Germinal center (tissue), 1 donor: ENCODE measurements at regions not wholly inside any gene's neighbourhood (a gene's known extent, or its start where the extent isn't known, plus 50 kb on each side); places are given as distances from the start of the nearest gene placed in this dataset.

ENCODE experiments used
- DNase-seq: peaks from one replicate; pipeline ENCODE4 v3.0.0; 2012; ENCODE audit warnings: mixed read lengths, low spot score

DNA sequence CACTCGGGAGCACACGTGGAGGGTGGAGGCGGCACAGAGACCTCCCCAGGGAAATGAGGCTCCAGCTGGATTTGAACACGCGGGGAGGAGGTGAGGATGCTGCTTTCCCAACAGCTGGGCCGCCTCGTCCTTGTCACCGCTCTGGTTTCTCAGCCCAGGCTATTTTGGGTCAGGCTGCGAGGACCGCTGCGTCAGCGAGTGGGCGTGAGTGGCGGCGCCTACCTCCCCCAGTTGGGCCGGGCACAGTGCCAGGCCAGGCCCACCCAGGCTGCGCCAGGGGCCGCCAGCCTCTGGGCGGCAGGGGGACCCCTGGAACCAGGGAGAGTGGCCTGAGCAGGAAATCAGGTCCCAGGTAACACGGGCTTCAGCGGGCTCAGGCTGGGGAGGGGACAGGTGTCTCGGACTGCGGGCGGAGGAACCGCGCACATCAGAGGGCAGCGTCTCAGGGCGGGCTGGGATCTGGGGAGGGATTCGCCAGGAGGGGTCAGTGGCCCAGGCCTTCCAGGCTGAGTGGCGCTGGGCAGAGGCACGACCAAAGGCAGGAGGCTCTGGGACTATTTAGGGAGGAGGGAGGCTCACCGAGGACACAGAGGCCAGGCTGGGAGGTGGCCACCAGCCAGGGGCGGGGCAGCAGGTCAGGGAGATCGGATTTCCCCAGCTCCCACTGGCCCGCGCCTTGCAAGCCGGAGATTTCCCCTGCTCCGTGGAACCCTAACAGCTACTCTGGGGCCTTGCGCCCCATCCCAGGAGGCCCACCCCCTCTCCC, 125.2 kb upstream of the RET start:
- DNase-seq: no peak

DNA sequence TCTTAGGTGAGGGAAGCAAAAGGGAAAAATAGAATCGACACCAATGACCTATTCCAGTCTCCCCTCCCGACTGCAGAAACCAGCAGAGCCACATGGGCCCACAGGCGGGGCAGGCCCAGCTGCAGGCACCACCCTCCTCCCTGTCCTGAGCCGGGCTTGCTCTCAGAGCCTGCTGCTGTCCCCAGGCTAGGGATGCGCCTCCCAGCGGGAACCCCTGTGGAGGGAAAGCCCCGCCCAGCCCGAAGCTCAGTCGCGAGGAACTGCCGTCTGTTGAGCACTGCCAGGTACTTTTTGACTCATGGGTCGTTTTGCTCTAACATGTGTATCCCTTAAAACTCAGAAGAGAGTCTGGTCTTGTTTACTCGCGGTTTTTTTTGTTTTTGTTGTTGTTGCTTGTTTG, 124.5 kb upstream of the RET start:
- DNase-seq: no peak

DNA sequence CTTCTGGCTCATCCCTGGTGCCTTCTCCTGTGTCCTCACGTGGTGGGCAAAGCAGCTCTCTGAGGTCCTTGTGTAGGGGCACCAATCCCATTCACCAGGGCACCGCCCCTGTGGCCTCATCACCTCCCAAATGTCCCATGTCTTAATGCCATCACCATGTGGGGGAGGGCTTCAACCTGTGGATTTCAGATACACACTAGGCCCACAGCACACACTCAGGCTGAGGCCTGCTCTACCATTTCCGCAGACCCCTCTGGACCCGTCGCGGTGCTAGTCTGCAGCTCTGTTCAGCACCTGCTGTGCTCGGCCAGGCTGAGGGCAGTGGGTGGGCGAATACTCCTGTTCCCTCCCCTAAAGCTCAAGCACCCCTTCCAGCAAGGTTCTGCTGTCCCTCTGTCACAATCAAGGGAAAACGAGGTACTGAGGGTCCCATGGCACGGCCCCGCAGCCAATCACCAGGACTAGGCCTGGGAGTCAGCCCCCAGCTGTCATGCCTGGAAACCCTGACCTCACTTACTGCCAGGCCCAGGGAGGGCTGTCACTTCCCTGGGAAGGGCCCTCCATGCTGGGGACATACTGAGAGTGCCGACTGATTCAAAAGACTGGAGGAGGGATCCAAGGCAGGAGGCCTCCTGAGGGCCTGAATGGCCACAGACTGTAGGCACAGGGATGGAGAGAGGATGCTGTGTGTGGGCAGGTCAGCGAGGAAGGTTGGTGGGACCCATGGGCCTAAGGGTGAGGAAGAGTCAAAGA, 123.8 kb upstream of the RET start:
- DNase-seq: no peak

DNA sequence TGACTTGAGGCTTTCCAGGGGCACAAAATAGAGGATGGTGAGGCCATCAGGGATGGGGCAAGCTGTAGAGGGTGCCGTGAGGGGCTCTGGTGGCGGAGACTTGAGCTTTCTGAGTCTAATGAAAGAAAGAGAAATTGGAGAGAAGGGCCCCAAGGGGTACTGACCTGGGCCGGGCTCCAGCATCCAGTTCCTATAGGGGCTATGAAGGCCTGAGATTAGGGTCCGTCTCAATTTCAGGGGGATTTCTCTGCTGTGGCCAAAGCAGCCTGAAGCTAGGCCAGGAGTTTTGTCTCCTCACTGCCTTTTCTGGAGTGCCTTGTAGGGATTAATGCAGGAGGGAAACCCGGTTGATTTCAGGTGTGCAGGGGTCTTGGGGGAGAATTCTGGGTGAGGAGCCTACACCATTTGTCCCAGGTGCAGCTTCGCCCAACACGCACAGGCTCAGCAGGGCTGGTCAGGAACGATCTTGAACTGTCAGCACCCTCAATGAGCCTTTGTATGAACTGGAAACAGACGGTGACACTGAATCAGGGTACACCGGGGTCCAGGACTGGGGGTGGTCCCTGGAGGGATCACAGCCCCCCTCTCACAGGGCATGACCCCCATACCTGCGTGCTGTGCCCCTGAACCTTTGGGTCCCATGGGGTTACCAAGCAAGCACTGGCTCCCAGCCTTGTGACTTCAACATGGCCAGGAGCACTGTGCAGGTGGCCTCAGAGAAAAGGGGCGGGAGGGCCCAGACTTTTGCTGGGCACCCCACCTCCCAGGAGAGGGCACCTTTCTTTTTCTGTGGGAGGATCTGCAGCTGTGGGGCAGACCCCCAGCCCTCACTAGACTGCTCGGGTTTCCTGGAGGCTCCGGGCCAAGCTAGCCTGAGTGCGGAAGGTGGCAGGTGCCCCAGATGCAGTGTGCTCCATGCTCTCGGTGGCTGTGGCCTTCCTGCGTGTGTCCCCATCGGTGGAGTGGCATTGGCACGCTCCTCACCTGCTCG, 122.9 kb upstream of the RET start:
- no peak for DNase-seq

DNA sequence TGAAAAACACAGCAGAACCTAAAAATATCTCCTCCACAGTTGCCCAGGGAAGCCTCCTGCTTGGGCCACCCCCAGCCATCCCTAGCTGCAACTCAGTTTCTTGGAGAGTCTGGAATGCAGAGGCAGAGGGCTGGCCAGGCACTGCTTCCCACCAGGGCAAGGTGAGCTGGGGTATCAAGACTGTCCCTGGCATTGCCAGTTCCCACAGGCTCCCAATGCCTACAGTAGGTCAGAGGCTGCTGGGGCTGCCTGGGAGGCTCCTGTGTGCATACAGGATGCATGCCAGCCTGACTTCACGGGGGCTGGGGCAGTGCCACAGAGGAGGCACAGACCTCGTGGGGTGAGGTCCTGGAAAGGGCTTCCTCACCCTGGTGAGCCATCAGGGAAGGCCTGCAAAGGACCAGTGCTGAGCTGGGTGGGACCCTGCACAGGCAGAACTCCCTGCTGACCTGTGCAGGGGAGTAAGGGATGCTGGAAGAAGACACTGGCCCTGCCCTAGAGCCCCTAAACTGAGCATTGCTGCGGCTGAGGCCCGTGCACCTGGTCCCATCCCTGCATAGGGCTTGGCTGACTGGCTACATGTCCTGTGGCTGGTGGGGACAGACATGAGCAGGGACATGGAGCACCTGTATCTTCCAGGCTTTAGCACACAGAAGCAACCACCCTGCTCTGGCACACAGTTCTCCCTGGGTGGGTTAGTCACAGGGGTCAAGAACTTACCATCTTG, 121.9 kb upstream of the RET start:
- DNase-seq: no peak

DNA sequence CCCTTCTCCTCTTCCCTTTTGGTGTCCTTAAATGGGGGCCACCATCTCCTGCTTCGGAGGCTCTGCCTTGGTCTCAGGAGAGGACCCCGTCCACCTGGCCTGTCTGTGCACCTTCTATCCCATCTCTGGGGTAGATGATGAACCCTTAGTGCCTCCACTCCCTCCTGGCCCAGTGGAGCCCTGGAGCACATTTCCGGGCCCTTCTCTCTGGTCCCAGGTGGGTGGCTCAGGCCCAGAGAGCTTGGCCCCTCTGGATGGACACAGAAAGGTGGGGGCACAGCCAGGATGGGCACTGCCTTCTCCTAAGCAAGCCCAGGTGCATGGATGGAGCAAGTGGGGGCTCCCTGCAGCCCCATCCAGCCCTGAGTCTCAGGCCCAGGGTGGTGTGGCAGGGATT, 121.4 kb upstream of the RET start:
- DNase-seq: no peak

DNA sequence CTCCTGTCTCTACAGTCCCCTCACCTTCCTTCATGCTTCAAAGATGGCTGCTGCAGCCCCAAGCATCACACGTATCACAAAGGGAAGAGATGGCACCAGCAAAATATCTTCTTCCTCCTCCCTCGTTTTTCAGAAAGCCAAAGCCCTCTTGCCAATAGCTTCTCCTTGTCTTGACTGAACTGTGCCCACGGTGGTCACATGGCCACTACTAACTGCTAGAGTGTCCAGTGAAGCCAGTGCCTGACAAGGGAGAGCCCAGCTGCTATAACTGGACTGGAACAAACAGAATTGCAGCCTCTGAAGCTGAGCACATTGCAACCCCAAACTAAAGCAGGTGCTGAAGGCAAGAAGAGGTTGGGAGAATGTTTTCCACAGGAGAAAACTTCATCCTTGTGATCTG, 120.8 kb upstream of the RET start:
- no peak for DNase-seq

DNA sequence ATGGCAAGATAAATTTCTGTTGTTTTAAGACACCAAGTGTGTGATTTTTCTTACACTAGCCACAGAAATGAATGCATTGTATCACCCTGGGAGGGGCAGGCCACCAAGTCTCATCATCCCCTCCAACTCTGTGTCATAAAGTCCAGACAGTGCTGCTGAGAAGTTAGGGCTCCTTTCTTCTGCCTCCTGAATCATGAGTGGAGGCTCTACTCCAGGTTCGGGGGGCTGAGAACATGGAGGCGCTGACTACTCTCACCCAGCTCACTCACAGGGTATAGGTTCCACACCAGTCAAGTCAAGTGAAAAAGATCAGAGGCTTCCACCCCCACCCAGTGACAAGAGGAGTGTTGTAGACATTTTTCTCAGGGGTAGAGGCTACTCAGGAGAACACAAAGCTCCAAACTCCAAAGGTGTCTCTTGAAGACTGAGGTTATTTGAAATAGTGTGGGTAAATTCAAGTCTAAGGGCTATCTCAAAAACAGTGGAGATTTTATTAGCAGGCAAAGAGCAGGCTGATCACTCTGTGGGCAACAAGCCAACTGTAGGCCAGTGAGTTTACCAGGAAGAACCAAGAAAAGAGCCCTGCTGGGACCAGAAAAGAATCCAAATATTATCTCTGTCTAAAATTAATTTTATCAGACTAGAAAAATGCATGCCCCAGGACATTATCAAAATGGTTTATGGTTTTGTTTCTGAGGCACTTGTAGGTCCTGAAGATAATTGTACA, 118.6 kb upstream of the RET start:
- no peak for DNase-seq

DNA sequence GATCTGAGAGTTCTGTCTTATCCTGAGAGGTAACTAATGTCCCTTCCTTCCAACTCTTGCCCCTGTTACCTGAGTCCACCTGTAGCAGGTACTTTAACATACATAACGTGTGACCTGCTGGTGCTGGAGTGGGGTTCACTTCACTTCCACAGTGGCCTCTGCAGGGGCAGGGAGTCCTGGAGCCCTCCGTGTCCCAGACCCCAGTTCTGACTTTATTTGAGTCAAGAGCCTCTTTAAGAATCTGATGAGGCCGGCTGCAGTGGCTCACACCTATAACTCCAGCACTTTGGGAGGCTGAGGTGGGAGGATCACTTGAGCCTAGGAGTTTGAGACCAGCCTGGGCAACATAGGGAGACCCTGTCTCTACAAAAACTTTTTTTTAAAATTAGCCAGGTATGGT, 117.0 kb upstream of the RET start:
- DNase-seq: no peak

DNA sequence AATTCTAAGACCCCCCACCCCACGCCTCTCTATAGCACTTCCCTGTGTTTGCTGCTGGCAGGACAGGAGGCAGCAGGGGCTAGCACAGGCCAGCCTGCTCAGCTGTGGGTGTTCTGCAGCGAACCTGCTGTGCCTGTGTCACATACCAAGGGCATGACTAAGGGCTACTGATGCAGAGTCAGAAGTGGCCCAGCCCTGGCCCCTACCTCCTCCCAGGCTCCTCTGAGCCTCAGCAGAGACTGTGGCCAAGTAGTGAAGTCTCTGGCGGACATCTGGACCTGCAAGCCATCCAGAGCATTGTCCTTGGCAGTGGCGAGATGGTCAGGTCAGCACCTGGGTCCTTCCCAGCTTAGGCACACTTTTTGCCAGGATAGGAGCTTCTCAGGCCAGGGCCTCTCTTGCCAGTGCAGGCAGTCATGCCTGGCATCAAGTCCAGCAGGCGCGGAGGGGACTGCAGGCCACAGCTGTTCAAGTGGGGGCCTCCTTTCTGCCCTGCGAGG, 116.3 kb upstream of the RET start:
- no peak for DNase-seq

DNA sequence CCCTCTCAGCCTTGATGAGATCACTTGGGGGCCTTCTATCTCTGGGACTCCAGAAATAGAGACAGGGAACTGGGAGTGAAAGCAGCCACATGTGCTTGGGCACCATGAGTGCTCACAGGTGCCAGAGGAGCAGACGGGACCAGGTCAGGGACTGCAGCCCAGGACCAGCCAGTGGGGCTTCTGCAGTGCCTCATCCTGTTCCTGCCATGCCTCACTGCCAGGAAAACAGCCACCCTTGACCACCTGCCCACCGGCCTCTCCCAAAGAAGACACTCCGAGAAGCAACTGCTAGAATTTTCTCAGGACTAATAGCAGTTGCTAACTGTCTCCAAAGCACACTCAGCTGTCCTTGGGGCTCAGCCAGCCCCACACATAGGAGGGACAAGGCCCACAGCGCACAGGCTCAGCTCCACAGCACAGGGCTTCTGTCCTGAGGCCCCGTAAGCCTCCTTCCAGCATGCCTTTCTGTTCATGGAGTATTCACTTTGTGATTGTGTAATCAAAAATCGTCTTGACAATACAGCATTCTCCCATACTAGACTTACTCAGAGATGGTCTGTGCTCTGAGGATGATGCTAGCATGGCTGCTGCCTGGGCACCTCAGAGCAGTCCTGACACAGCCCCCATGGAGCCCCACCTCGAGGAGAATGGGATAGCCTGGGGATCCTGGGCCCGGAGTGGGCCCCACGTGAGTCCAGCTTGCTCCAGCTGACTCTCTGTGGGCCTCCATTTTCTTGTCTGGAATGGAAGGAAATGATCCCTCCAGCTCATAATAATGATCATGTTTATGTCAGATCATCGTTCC, 115.7 kb upstream of the RET start:
- no peak for DNase-seq

DNA sequence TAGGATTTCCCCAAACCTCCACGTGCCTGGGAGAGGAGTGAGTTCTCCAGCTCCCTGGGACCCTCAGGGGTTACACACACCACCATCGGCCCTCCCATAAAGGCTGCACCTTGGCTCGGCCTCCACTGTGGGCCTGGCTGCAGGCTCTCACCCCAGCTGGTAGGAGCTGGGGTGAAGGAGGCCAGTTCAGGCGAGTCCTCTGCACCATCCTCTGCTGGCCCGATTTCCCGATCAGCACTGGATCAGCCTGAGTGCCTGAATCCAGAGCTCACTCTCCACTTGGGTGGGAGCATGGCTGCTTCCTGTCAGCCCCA, 115.1 kb upstream of the RET start:
- DNase-seq: no peak

DNA sequence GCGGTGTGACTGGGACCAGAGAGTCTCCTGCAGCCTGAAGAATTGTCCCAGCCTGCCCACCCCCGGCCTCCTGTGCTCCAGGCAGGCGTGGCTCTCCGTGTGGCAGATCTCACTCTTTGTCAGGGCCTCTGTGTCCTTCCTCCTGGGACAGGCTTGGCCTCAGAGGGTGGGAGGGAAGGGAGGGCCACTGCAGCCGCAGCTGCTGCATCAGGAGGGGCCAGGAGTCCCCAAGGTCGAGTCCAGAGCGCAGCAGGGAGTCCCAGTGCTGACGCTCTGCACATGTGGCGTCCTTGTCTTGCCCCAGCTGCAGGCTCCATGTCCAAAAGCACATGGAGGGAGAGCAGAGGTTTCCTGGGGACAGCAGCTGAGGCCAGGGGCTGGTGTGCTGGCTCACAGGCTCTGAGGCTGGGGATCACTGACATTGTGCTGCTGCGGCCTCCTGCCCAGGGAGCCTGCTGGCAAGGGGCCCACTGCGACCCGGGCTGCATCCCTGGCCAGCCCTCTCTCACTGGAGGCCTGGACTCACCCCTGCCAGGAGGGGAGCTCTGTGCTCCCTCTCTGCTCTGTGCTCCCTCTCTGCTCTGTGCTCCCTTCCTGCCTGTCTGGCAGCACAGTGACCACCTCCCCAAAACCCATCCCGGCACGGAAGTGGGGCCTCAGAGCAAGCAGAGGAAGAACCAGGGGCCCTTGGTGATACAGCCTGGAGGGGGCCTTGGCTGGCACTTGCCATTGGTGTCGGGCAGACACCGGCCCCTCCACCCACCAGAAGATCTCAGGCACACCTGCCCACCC, 114.6 kb upstream of the RET start:
- no peak for DNase-seq

DNA sequence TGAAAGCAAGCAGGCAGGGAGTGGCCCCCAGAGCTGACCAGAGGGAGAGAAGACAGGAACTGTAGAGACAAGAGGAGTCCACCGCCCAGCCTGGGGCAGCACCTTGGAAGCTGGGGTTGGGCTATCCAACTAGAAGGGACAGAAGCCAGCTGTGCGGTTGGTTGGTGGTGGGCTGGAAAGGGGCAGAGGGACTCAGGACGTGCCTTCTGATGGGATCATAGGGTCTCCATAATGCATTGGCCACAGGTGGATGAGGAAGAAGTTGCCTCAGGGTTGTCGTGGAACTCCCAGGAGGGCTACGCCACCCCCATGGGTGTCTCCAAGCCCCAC, 114.0 kb upstream of the RET start:
- no peak for DNase-seq

DNA sequence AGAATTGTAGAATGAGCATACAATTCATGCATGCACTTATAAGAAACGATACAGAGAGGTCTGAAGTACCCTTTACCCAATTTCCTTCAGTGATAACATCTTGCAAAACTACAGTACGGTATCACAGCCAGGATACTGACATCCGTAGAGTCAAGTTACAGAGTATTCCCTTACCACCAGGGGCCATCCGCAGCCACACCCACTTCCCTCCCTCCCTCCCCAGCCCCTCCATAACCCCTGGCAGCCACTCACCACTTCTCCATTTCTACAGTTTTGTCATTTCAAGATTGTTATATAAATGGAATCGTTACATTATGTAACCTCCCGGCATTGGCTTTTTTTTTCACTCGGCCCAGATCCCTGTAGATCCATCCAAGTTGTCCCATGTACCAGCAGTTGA, 113.6 kb upstream of the RET start:
- DNase-seq: no peak

DNA sequence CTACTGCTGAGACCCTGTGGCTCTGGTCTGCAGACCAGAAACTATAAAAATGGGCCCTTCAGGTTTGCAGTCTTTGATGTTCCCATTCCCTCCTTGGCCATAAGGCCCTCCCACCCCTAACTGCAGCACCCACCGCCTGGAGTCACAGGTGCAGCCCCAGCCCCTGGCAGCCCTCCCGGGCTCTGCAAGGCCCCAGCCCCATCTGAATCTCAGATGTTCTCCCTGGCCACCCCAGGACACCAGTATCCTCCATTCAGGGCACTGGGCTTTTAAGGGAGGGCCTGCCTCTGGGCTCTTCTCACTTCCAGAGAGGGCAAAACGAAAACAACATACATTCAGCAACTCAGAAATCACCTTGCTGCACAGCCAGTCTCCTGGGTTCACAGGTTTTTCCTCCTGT, 107.7 kb upstream of the RET start:
- no peak for DNase-seq

DNA sequence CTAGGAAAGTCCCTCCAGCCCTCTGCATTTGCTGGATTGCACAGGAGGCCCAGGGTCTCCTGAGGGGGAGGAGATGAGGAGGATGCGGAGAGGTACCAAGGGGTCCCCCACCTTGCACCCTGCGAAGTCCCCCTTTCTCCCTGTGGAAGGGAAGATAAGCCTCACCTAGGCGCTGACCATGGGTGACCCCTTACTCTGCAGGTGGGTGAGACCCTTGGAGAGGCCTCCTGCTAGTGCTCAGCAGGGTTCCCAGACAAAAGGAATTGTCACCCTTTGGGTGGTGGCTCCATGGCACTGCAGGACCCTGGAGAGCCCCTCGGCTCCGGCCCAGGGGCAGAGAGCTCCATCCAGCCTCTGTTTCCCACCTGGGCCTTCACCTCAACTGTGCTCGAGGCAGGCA, 107.0 kb upstream of the RET start:
- DNase-seq: no peak

DNA sequence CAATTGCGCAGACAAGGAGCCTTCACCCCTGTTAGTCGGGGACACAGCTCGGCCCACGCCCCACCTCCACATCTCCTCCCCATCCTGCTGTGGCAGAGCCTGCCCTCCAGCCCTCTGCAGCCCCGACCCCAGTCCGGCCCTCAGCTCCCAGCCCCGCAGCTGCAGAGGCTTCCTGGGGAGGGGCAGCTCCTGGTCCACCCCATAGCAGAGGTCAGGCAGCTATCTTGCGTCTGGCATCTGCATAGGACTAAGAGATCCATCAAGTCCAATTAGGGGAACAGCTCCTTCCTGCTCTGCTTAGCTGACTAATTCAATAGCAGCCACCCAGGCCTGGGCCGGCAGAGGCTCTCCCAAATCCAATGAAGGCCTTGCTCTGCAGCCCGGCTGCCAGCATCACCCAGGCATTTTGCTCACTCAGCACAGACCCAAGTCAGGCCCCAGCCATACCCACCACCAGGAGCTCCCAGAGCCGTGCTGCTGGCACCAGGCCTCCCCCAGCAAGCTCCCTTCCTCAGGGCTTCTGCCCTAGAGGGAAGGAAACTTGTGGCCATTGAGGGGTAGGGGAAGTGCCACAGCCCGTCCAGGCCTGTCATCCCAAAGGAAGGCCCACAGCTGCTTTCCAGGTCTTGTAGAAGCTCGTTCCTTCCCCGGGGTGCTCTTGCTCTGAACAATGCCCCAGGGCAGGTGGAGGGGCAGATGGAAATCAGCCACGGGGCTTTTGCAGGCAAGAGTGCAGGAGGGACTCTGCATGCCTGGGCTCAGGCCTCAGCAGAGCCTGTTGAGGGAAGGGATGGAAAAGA, 106.2 kb upstream of the RET start:
- no peak for DNase-seq

DNA sequence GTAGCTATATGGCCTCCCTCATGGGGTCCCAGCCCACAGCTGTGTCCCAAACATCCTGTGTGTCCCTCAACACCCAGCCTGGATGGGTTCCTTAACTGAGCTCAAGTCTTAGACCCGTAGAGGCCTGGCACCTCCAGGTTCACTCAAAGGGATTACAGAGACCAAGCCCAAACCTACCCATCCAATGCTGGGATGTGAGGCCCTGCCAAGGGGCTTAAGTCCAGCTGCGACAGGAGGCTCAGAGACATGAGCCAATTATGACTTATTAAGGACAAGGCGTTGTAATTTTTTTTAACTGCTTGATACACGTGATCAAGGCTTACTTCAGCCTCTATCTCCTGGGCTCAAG, 105.6 kb upstream of the RET start:
- no peak for DNase-seq
